ENCODE measurements at regions not wholly inside any gene's neighbourhood (a gene's known extent, or its start where the extent isn't known, plus 50 kb on each side); places are given as distances from the start of the nearest gene placed in this dataset.

DNA sequence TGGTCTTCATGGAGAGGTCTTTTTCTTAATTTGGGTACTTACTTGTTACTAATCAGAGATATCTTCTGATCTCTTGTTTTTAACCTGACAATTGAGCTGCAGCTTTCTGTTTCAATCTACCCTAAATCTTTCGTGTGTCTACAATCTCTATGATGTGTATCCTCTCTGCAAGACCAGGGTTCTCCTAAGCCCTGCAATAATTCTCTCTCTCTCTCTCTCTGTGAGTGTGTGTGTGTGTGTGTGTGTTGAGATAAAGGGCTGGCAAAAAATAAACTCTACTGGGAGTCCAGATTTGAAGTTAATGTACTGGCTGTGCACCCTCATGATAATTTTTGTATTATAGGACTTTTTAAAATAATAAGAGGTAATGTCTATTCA lies 57.8 kb upstream of the FBXL7 start:
- no peak for ATAC-seq (ENCODE audit: low read depth)
- ChIA-PET POLR2A (ENCODE audit: unreplicated experiment) (no interaction called here), CTCF (no interaction called here)
- no peaks in the 10 kb centered on the region for H3K4me1 ChIP-seq (ENCODE audit: control insufficient read depth, insufficient read depth, low read length)
- H3K56ac ChIP-seq (ENCODE audit: extremely low read depth, insufficient read depth, low read length) = no peak overlapping the region
- H2BK5ac ChIP-seq (ENCODE audit: low read depth, low read length, poor library complexity, severe bottlenecking) = no peak overlapping the region
- no peak overlapping the region for H2BK20ac ChIP-seq (ENCODE audit: low read depth, low read length)
- no peak overlapping the region for H2BK15ac ChIP-seq (ENCODE audit: low read depth, low read length)
- H3K27ac ChIP-seq (ENCODE audit: insufficient read depth, low read length) = no peak overlapping the region
- no peaks in the 10 kb centered on the region for H3K9me3 ChIP-seq (ENCODE audit: control insufficient read depth, insufficient read depth, low read length)
- H4K5ac ChIP-seq (ENCODE audit: low read depth, low read length) = no peak overlapping the region
- no peak overlapping the region for H3K14ac ChIP-seq (replicated peaks; ENCODE audit: low read depth, low read length)
- H3K4ac ChIP-seq (ENCODE audit: low read depth, low read length) = no peak overlapping the region
- no peak overlapping the region for H3K4me2 ChIP-seq (ENCODE audit: low read depth, low read length)
- no peak overlapping the region for H2AFZ ChIP-seq (replicated peaks; ENCODE audit: low read length, poor library complexity)
- H3K9me1 ChIP-seq (ENCODE audit: insufficient read depth, low read length) = no peaks in the 10 kb centered on the region
- WGBS, 2 experiments (ENCODE audit: extremely low coverage in 2 of 2, insufficient read length in 1 of 2) = no CpG with 5 or more reads among the region's 1 CpG
- H3K36me3 ChIP-seq (ENCODE audit: control insufficient read depth, insufficient read depth, low read length) = no peaks in the 10 kb centered on the region
- H3K4me3 ChIP-seq (ENCODE audit: insufficient read depth, low read depth, low read length) = no peak overlapping the region
- peaks cover 6% of the 10 kb centered on the region for H3K27me3 ChIP-seq (ENCODE audit: control insufficient read depth, insufficient read depth, low read length)
- H3K9ac ChIP-seq (ENCODE audit: low read depth, low read length) = no peak overlapping the region
- H3K18ac ChIP-seq (ENCODE audit: low read depth, low read length) = no peak overlapping the region
- no peak for DNase-seq
- intact Hi-C loops (cut with micrococcal nuclease) (no loop called here), in situ Hi-C loops (cut with MboI; ENCODE audit: low sequenced_read_pairs) (no loop called here), dilution Hi-C loops (cut with HindIII; ENCODE audit: low sequenced_read_pairs, unreplicated experiment) (no loop called here)
- no peak overlapping the region for H4K8ac ChIP-seq (ENCODE audit: low read depth in 2 of 2, low read length in 2 of 2)
- H4K91ac ChIP-seq (ENCODE audit: insufficient read depth, low read depth, low read length) = no peak overlapping the region
- H3K23ac ChIP-seq (ENCODE audit: low read depth, low read length) = no peak overlapping the region
- no peak overlapping the region for H2AK9ac ChIP-seq (replicated peaks; ENCODE audit: low read depth, low read length, poor library complexity)
- no peaks in the 10 kb centered on the region for H3K79me1 ChIP-seq (ENCODE audit: low read depth in 1 of 2, low read length in 2 of 2)
- H2BK120ac ChIP-seq (ENCODE audit: low read depth, low read length) = no peak overlapping the region
- H4K20me1 ChIP-seq (ENCODE audit: insufficient read depth, low read length) = no peaks in the 10 kb centered on the region
- H2AK5ac ChIP-seq (ENCODE audit: low read depth, low read length) = no peak overlapping the region
- TF ChIP-seq CEBPB (IDR thresholded peaks at IDR 0.05; ENCODE audit: low read depth, low read length) (no peak), RAD21 (IDR thresholded peaks at IDR 0.05; ENCODE audit: low read length) (no peak), RFX5 (IDR thresholded peaks at IDR 0.05; ENCODE audit: low read depth, low read length) (no peak)
- BruUV-seq (replicated peaks) = no TSS peak

Measured in IMR-90 (cell line).